HCT116 (cell line): ENCODE measurements at regions not wholly inside any gene's neighbourhood (a gene's known extent, or its start where the extent isn't known, plus 50 kb on each side); places are given as distances from the start of the nearest gene placed in this dataset.

Experiments used
- ATAC-seq: fragments of 200-7000 bp; cut with Tn5 transposase; 2 replicates; pipeline ENCODE4 v1.9.1; 2020; ENCODE audit warnings: mild to moderate bottlenecking, moderate library complexity
- BruUV-seq: library from RNA; stranded (reverse); fragments of 400-500 nt; replicated peaks from 2 replicates; lab custom pipeline; 2021; lab: Mats Ljungman, UMichigan
- CTCF ChIA-PET: fragments of 300-600 bp; sonication (Branson Sonifier 250); formaldehyde crosslinking; loops from one replicate; lab custom pipeline; 2021; ENCODE audit warnings: antibody characterized with exemption; lab: Charles Lee
- POLR2A ChIA-PET: fragments of 300-600, 350-600 bp; sonication (Branson Sonifier 250); formaldehyde crosslinking; loops from one replicate; lab custom pipeline; 2021; ENCODE audit warnings: antibody characterized with exemption; lab: Charles Lee
- RAD21 ChIA-PET, 2 experiments: fragments of 300-600 bp; sonication (Branson Sonifier 250); formaldehyde crosslinking; loops; one replicate each; lab custom pipeline; 2023; ENCODE audit warnings: low total read pairs in 2 of 2; ENCODE audit not compliant: uncharacterized antibody in 2 of 2, unreplicated experiment in 2 of 2, low non-redundant PET in 1 of 2; lab: Charles Lee
- DNase-seq: peaks from one replicate; pipeline ENCODE4 v3.0.0-alpha.2; 2010; ENCODE audit warnings: low read depth, low spot score
- H2AFZ ChIP-seq: fragments of 200-600 bp; shearing (Covaris generic), sonication (generic); 2 replicates; pipeline ENCODE4 v1.6.1; 2017; ENCODE audit warnings: low read depth, mixed run types, mixed read lengths, antibody characterized with exemption, low read length; ENCODE audit not compliant: poor library complexity, severe bottlenecking
- H3K27ac ChIP-seq: 2 replicates; pipeline ENCODE4 v1.5.1; 2012; ENCODE audit warnings: low read depth, low read length
- H3K27me3 ChIP-seq: fragments of 200-600 bp; sonication (generic); 2 replicates; pipeline ENCODE4 v1.6.1; 2016; ENCODE audit warnings: mixed run types, low read length, mixed read lengths; ENCODE audit not compliant: insufficient read depth
- H3K36me3 ChIP-seq, 2 experiments: fragments of 200-500 bp in 1 of 2; fragments of 200-600 bp in 1 of 2; sonication (Bioruptor generic) in 1 of 2; sonication (generic) in 1 of 2; 2 replicates each; pipeline versions ENCODE4 v1.5.1 to v1.6.1; 2014 to 2016; ENCODE audit warnings: low read length in 2 of 2, inconsistent platforms in 1 of 2, mixed read lengths in 1 of 2, mixed run types in 1 of 2; ENCODE audit not compliant: insufficient read depth in 2 of 2, control insufficient read depth in 1 of 2
- H3K4me1 ChIP-seq, 2 experiments: fragments of 200-600 bp in 1 of 2; sonication (generic) in 1 of 2; 2 replicates each; pipeline versions ENCODE4 v1.5.1 to v1.6.1; 2012 to 2017; ENCODE audit warnings: low read length in 2 of 2, inconsistent platforms in 1 of 2, mild to moderate bottlenecking in 1 of 2, mixed read lengths in 1 of 2, mixed run types in 1 of 2, moderate library complexity in 1 of 2; ENCODE audit not compliant: insufficient read depth in 2 of 2, control insufficient read depth in 1 of 2
- H3K4me2 ChIP-seq: fragments of 200-600 bp; sonication (generic); 2 replicates; pipeline ENCODE4 v1.6.1; 2017; ENCODE audit warnings: mixed run types, low read length, mixed read lengths
- H3K4me3 ChIP-seq, 2 experiments: fragments of 200-600 bp in 1 of 2; sonication (generic) in 1 of 2; replicated peaks in 1 of 2; 2 replicates each; pipeline ENCODE4 v1.5.1; 2011 to 2016; ENCODE audit warnings: low read length in 2 of 2, control low read depth in 1 of 2, low read depth in 1 of 2, mild to moderate bottlenecking in 1 of 2, mixed read lengths in 1 of 2, mixed run types in 1 of 2
- H3K79me2 ChIP-seq: fragments of 200-600 bp; sonication (generic); 2 replicates; pipeline ENCODE4 v1.6.1; 2017; ENCODE audit warnings: mild to moderate bottlenecking, mixed run types, low read length, moderate library complexity, mixed read lengths; ENCODE audit not compliant: insufficient read depth
- H3K9ac ChIP-seq: fragments of 200-600 bp; sonication (generic); 2 replicates; pipeline ENCODE4 v1.6.1; 2016; ENCODE audit warnings: low read length, mixed read lengths
- H3K9me2 ChIP-seq: fragments of 200-600 bp; sonication (generic), shearing (Covaris generic); 2 replicates; pipeline ENCODE4 v1.6.1; 2017; ENCODE audit warnings: mixed run types, mild to moderate bottlenecking, moderate library complexity; ENCODE audit not compliant: insufficient read depth
- H3K9me3 ChIP-seq, 2 experiments: fragments of 200-500 bp in 1 of 2; fragments of 200-600 bp in 1 of 2; sonication (Bioruptor generic) in 1 of 2; sonication (generic) in 1 of 2; 2 replicates each; pipeline ENCODE4 v1.6.1; 2014 to 2017; ENCODE audit warnings: low read length in 2 of 2, mixed read lengths in 2 of 2, inconsistent platforms in 1 of 2, low read depth in 1 of 2, mild to moderate bottlenecking in 1 of 2, mixed run types in 1 of 2, moderate library complexity in 1 of 2; ENCODE audit not compliant: control insufficient read depth in 1 of 2, insufficient read depth in 1 of 2
- H4K20me1 ChIP-seq: fragments of 200-600 bp; sonication (generic), shearing (Covaris generic); 2 replicates; pipeline ENCODE4 v1.6.1; 2017; ENCODE audit warnings: mixed run types, mild to moderate bottlenecking, moderate library complexity; ENCODE audit not compliant: insufficient read depth
- CEBPB ChIP-seq: IDR thresholded peaks from 2 replicates; pipeline ENCODE4 v1.6.1; 2012; ENCODE audit warnings: low read depth
- FOSL1 ChIP-seq: IDR thresholded peaks from 2 replicates; pipeline ENCODE4 v1.6.1; 2012; ENCODE audit warnings: low read depth
- JUND ChIP-seq: IDR thresholded peaks from 2 replicates; pipeline ENCODE4 v1.6.1; 2012
- POLR2AphosphoS5 ChIP-seq: IDR thresholded peaks from 2 replicates; pipeline ENCODE4 v1.6.1; 2011; ENCODE audit warnings: mild to moderate bottlenecking, low read depth, low read length, moderate library complexity
- RAD21 ChIP-seq: IDR thresholded peaks from 2 replicates; pipeline ENCODE4 v1.6.1; 2012; ENCODE audit warnings: low read depth, mild to moderate bottlenecking
- SRF ChIP-seq: IDR thresholded peaks from 2 replicates; pipeline ENCODE4 v1.6.1; 2012; ENCODE audit warnings: low read depth
- ZFX ChIP-seq: fragments of 450-650 bp; IDR thresholded peaks from 2 replicates; pipeline ENCODE4 v1.6.1; 2017
- intact Hi-C: fragments of 100-400 bp; cut with micrococcal nuclease; formaldehyde crosslinking; loops from 2 replicates; pipeline ENCODE4 v1.10.0; 2022
- TF ChIP-seq, protein P1 (sequence below): IDR thresholded peaks from 2 replicates; pipeline ENCODE4 v1.6.1; 2012

DNA sequence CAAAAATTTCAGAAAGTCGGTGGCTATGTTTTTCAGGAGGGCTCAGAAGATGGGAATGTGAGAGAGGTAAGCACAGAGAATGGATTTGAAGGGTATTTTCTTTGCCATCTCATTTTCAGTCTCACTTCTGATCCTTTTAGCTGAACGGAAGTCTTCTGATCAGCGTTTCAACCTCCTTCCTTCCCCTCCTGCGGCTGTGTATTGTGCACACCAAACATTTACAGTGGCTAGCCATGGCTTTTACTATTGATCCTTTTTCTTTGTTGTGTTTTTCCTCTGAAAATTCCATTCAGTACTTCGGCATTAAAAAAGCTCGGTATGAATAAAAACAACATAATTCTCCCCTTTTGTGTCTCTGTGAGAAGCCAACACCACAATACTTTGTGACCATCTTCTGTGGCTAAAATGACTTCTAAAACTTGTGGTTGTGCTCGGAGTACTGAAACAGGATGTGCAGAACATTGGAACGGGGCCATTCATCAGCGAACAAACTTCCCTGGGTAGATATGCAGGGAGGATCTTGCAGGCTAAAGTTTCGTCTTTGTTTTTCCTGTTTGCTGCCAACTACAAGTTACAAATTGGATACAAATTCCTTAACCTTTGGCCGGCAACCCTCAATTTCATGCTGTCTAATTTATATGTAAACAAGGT lies 260.8 kb upstream of the FAM98A start:
- ChIA-PET POLR2A (no interaction called here), CTCF (no interaction called here), RAD21 (no interaction called here)
- Histone ChIP-seq H3K36me3 (no peaks in the 10 kb centered on the region), H3K9ac (no peak overlapping the region), H4K20me1 (no peaks in the 10 kb centered on the region), H2AFZ (no peak overlapping the region), H3K4me2 (no peak overlapping the region), H3K79me2 (no peaks in the 10 kb centered on the region)
- intact Hi-C loops, result no loop called here
- BruUV-seq, result no TSS peak
- ATAC-seq, result no peak
- TF ChIP-seq POLR2AphosphoS5, result no peak
- TF ChIP-seq, all 23 proteins: peak for 0
- Histone ChIP-seq H3K4me1 (no peaks in the 10 kb centered on the region), H3K4me3 (no peak overlapping the region), H3K27ac (no peak overlapping the region), H3K9me3 (no peaks in the 10 kb centered on the region; a peak in 1 of 4 replicates), H3K9me2 (no peaks in the 10 kb centered on the region), H3K27me3 (no peaks in the 10 kb centered on the region)
- DNase-seq, result no peak

DNA sequence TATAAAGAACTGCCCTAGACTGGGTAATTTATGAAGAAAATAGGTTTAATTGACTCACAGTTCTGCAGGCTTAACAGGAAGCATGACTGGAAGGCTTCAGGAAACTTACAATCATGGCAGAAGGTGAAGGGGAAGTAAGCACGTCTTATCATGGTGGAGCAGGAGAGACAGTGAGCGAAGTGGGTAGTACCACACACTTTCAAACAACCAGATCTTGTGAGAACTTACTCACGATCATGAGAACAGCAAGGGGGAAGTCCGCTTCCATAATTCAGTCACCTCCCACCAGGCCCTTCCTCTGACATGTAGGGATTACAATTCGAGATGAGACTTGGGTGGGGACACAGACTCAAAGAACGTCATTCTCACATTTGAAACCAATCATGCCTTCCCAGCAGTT lies 260.1 kb upstream of the FAM98A start:
- Histone ChIP-seq H3K9me3 (no peaks in the 10 kb centered on the region; a peak in 1 of 4 replicates), H4K20me1 (no peaks in the 10 kb centered on the region), H3K36me3 (no peaks in the 10 kb centered on the region), H3K27ac (no peak overlapping the region), H3K9ac (no peak overlapping the region), H3K4me1 (no peaks in the 10 kb centered on the region), H3K4me2 (no peak overlapping the region), H3K4me3 (no peak overlapping the region), H3K27me3 (no peaks in the 10 kb centered on the region), H2AFZ (no peak overlapping the region), H3K9me2 (no peaks in the 10 kb centered on the region), H3K79me2 (no peaks in the 10 kb centered on the region)
- ChIA-PET RAD21 (no interaction called here), POLR2A (no interaction called here), CTCF (no interaction called here)
- ATAC-seq (no peak), DNase-seq (no peak)
- TF ChIP-seq ZFX, result no peak
- no peak for TF ChIP-seq FOSL1
- TF ChIP-seq CEBPB, result no peak
- no peak for TF ChIP-seq RAD21
- no peak for TF ChIP-seq JUND
- TF ChIP-seq, protein P1, sequence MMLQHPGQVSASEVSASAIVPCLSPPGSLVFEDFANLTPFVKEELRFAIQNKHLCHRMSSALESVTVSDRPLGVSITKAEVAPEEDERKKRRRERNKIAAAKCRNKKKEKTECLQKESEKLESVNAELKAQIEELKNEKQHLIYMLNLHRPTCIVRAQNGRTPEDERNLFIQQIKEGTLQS, result no peak
- no peak for TF ChIP-seq SRF
- intact Hi-C loops, result no loop called here
- BruUV-seq, result no TSS peak
